ENCODE measurements at regions not wholly inside any gene's neighbourhood (a gene's known extent, or its start where the extent isn't known, plus 50 kb on each side); places are given as distances from the start of the nearest gene placed in this dataset.

DNA sequence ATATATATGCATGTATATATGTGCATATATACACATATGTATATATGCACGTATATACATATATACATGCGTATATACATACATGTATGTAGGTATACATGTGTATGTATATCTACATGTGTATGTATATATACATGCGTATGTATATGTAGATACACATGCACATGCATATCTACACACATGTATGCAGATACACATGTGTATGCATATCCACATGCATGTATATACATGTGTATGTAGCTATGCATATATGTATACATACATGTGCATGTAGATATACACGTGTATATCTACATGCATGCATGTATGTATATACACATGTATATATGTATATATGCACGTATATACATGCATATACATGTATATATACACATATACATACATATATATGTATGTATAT, 95.8 kb upstream of the STEAP4 start (continued):
- TF ChIP-seq ZNF138 (tag by site-specific recombination; IDR thresholded peaks at IDR 0.05; ENCODE audit: borderline replicate concordance) (no peak), ZNF785 (tag by site-specific recombination; IDR thresholded peaks at IDR 0.05) (no peak)
- TF ChIP-seq, protein P1, sequence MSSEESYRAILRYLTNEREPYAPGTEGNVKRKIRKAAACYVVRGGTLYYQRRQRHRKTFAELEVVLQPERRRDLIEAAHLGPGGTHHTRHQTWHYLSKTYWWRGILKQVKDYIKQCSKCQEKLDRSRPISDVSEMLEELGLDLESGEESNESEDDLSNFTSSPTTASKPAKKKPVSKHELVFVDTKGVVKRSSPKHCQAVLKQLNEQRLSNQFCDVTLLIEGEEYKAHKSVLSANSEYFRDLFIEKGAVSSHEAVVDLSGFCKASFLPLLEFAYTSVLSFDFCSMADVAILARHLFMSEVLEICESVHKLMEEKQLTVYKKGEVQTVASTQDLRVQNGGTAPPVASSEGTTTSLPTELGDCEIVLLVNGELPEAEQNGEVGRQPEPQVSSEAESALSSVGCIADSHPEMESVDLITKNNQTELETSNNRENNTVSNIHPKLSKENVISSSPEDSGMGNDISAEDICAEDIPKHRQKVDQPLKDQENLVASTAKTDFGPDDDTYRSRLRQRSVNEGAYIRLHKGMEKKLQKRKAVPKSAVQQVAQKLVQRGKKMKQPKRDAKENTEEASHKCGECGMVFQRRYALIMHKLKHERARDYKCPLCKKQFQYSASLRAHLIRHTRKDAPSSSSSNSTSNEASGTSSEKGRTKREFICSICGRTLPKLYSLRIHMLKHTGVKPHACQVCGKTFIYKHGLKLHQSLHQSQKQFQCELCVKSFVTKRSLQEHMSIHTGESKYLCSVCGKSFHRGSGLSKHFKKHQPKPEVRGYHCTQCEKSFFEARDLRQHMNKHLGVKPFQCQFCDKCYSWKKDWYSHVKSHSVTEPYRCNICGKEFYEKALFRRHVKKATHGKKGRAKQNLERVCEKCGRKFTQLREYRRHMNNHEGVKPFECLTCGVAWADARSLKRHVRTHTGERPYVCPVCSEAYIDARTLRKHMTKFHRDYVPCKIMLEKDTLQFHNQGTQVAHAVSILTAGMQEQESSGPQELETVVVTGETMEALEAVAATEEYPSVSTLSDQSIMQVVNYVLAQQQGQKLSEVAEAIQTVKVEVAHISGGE (tag by site-specific recombination; conservative IDR thresholded peaks at IDR 0.05; ENCODE audit: low read depth) = no peak

DNA sequence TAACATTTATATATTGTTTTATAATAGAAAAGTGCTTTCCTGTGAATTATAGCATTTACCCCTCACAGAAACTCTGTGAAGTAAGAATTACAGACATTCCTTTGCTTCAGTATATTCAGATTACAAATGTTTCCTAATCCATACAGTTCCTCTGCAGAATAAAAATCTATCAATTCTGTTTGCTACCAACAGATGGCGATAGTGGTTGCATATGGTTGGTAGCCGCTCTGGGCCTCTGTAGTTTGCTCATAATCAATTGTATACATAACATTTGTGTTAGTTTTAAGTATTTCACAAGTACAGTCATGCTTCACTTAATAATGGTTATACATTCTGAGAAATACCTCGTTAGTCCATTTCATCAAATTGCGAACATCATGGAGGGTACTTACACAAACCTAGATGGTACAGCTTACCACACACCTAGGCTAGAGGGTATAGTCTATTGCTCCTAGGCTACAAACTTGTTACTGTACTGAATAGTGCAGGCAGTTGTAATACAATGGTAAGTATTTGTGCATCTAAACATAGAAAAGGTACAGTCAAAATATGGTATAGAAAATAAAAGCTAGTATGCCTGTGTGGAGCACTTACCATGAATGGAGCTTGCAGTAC, 94.4 kb upstream of the STEAP4 start:
- H3K9me3 ChIP-seq (ENCODE audit: control insufficient read depth, insufficient read depth, low read depth, low read length) = no peaks in the 10 kb centered on the region
- no peak overlapping the region for H3K27ac ChIP-seq (ENCODE audit: extremely low read depth, low read depth, low read length)
- ChIA-PET CTCF (interaction anchor here (0.6 to 1.3 kb wide), 11 partner anchors 9 to 1337 kb away, joined by 3 to 5 read pairs (median 3); no protein-coding TSS in a partner anchor), POLR2A (no interaction called here)
- H3K4me3 ChIP-seq (ENCODE audit: low read depth, low read length) = no peak overlapping the region
- no peaks in the 10 kb centered on the region for H3K36me3 ChIP-seq (ENCODE audit: control insufficient read depth in 2 of 2, insufficient read depth in 1 of 2, low read length in 2 of 2)
- TF ChIP-seq, protein P2, sequence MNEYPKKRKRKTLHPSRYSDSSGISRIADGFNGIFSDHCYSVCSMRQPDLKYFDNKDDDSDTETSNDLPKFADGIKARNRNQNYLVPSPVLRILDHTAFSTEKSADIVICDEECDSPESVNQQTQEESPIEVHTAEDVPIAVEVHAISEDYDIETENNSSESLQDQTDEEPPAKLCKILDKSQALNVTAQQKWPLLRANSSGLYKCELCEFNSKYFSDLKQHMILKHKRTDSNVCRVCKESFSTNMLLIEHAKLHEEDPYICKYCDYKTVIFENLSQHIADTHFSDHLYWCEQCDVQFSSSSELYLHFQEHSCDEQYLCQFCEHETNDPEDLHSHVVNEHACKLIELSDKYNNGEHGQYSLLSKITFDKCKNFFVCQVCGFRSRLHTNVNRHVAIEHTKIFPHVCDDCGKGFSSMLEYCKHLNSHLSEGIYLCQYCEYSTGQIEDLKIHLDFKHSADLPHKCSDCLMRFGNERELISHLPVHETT (tag by site-specific recombination; IDR thresholded peaks at IDR 0.05) = no peak
- H3K4me1 ChIP-seq (ENCODE audit: control insufficient read depth, insufficient read depth, low read length) = no peaks in the 10 kb centered on the region

DNA sequence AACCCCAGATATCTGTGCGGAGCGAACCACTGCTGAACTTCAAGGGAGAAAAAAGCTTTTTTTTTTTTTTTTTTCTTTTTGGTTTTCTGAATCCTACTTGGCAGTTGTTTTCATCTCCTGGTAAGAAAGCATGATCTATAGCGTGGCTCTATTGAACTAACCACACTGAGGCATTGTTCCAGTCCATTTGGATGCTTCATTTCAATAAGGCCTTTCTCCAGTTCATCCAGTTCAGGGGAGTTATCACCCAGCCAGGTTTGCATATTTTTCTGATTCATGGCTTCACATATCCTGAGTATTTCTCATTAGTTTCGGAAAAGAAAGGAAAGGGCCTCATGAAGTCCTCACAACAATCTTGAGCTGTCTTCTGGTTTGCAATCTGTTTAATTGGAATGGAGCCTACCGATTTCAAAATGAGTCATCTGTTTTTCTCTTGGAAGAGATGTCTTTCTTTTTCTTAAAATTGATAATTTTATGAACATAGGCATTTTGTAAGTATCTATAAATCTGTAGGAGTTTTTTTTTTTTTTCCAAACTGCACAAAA, 93.1 kb upstream of the STEAP4 start:
- ChIA-PET POLR2A (no interaction called here), CTCF (interaction anchor here (0.6 to 1.6 kb wide), 4 partner anchors 8 to 778 kb away, joined by 4 to 5 read pairs (median 4); no protein-coding TSS in a partner anchor)
- H3K9me3 ChIP-seq (ENCODE audit: control insufficient read depth, insufficient read depth, low read depth, low read length) = no peaks in the 10 kb centered on the region
- H3K27ac ChIP-seq (ENCODE audit: extremely low read depth, low read depth, low read length) = no peak overlapping the region
- TF ChIP-seq ZNF112 (tag by site-specific recombination; IDR thresholded peaks at IDR 0.05) (no peak), IKZF3 (tag by site-specific recombination; IDR thresholded peaks at IDR 0.05) (no peak), ZNF610 (tag by site-specific recombination; IDR thresholded peaks at IDR 0.05; ENCODE audit: borderline replicate concordance) (no peak), ZSCAN16 (tag by site-specific recombination; IDR thresholded peaks at IDR 0.05) (no peak), ZNF830 (tag by site-specific recombination; IDR thresholded peaks at IDR 0.05; ENCODE audit: low read depth) (no peak), ZNF624 (tag by site-specific recombination; IDR thresholded peaks at IDR 0.05) (no peak), ZNF248 (tag by site-specific recombination; IDR thresholded peaks at IDR 0.05) (no peak), ZBTB48 (tag by site-specific recombination; IDR thresholded peaks at IDR 0.05) (no peak), ZNF629 (tag by site-specific recombination; IDR thresholded peaks at IDR 0.05) (no peak), BCL11B (tag by site-specific recombination; IDR thresholded peaks at IDR 0.05; ENCODE audit: low read depth) (no peak)
- TF ChIP-seq, protein P3, sequence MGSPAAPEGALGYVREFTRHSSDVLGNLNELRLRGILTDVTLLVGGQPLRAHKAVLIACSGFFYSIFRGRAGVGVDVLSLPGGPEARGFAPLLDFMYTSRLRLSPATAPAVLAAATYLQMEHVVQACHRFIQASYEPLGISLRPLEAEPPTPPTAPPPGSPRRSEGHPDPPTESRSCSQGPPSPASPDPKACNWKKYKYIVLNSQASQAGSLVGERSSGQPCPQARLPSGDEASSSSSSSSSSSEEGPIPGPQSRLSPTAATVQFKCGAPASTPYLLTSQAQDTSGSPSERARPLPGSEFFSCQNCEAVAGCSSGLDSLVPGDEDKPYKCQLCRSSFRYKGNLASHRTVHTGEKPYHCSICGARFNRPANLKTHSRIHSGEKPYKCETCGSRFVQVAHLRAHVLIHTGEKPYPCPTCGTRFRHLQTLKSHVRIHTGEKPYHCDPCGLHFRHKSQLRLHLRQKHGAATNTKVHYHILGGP (tag by site-specific recombination; IDR thresholded peaks at IDR 0.05) = no peak
- TF ChIP-seq, protein P4, sequence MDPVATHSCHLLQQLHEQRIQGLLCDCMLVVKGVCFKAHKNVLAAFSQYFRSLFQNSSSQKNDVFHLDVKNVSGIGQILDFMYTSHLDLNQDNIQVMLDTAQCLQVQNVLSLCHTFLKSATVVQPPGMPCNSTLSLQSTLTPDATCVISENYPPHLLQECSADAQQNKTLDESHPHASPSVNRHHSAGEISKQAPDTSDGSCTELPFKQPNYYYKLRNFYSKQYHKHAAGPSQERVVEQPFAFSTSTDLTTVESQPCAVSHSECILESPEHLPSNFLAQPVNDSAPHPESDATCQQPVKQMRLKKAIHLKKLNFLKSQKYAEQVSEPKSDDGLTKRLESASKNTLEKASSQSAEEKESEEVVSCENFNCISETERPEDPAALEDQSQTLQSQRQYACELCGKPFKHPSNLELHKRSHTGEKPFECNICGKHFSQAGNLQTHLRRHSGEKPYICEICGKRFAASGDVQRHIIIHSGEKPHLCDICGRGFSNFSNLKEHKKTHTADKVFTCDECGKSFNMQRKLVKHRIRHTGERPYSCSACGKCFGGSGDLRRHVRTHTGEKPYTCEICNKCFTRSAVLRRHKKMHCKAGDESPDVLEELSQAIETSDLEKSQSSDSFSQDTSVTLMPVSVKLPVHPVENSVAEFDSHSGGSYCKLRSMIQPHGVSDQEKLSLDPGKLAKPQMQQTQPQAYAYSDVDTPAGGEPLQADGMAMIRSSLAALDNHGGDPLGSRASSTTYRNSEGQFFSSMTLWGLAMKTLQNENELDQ (tag by site-specific recombination; IDR thresholded peaks at IDR 0.05; ENCODE audit: low read depth) = no peak
- TF ChIP-seq, protein P5, sequence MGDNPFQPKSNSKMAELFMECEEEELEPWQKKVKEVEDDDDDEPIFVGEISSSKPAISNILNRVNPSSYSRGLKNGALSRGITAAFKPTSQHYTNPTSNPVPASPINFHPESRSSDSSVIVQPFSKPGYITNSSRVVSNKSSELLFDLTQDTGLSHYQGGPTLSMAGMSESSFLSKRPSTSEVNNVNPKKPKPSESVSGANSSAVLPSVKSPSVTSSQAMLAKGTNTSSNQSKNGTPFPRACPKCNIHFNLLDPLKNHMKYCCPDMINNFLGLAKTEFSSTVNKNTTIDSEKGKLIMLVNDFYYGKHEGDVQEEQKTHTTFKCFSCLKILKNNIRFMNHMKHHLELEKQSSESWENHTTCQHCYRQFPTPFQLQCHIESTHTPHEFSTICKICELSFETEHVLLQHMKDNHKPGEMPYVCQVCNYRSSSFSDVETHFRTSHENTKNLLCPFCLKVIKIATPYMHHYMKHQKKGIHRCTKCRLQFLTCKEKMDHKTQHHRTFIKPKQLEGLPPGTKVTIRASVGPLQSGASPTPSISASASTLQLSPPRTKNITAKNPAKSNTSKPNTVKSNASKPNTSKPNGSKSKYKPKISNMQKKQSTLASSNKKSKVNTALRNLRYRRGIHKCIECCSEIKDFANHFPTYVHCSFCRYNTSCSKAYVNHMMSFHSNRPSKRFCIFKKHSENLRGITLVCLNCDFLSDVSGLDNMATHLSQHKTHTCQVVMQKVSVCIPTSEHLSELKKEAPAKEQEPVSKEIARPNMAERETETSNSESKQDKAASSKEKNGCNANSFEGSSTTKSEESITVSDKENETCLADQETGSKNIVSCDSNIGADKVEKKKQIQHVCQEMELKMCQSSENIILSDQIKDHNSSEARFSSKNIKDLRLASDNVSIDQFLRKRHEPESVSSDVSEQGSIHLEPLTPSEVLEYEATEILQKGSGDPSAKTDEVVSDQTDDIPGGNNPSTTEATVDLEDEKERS (tag by site-specific recombination; IDR thresholded peaks at IDR 0.05) = no peak
- TF ChIP-seq, protein P6, sequence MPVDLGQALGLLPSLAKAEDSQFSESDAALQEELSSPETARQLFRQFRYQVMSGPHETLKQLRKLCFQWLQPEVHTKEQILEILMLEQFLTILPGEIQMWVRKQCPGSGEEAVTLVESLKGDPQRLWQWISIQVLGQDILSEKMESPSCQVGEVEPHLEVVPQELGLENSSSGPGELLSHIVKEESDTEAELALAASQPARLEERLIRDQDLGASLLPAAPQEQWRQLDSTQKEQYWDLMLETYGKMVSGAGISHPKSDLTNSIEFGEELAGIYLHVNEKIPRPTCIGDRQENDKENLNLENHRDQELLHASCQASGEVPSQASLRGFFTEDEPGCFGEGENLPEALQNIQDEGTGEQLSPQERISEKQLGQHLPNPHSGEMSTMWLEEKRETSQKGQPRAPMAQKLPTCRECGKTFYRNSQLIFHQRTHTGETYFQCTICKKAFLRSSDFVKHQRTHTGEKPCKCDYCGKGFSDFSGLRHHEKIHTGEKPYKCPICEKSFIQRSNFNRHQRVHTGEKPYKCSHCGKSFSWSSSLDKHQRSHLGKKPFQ (tag by site-specific recombination; IDR thresholded peaks at IDR 0.05) = no peak
- no peaks in the 10 kb centered on the region for H3K36me3 ChIP-seq (ENCODE audit: control insufficient read depth in 2 of 2, insufficient read depth in 1 of 2, low read length in 2 of 2)
- no peak overlapping the region for H3K4me3 ChIP-seq (ENCODE audit: low read depth, low read length)
- H3K4me1 ChIP-seq (ENCODE audit: control insufficient read depth, insufficient read depth, low read length) = no peaks in the 10 kb centered on the region
